GM19351 (cell line): ENCODE measurements at regions not wholly inside any gene's neighbourhood (a gene's known extent, or its start where the extent isn't known, plus 50 kb on each side); places are given as distances from the start of the nearest gene placed in this dataset.
"Not testable (repeated sequence)": the region's sequence is repeated elsewhere in the genome, so short reads cannot be mapped to it uniquely, and the experiment has no call there.

Experiments
- ATAC-seq: cut with Tn5 transposase; IDR thresholded peaks from one replicate; pipeline ENCODE4 v1.9.1; 2021; ENCODE audit warnings: mild to moderate bottlenecking, moderate library complexity; ENCODE audit not compliant: unreplicated experiment

DNA sequence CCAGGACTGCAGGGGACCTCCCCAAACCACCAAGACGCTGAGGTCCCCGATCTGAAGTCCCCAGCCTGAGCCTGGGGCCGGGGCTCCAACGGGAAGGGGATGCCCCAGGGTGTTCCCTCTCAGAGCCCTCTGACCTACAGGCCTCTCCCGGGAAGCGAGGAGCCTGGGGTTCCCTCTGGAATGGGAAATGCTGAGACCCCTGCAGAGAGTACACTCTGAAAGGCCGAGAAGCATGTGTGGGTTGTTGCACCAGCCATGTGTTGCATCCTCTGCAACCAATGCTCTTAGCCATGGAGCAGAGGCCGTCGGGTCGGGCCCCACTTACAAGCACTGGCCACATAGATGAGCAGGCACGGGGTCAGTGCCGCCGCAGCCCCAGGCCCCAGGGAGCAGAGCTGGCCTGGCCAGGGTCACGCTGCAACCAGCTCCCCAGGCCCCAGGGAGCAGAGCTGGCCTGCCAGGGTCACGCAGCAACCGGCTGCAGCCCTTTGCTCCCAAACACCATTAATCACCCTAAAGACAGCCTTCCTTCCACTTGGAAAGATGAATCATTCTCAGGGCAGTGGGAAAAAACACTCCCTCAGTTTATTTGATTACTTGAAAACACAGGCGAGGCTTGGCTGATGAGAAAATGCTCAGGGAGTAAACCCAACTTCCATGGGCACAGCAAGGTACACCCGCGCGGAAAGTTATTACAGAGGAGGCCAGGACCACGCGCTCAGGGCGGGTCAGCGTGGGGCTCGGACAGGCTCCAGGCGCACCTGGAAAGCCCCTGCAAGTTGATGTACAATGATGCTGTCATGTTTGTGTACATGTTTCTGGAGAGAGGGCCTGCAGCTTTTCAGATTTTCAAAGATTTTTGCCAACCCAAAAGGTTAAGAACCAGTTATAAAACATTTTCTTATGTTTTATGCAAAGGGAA lies 78.0 kb upstream of the AFDN start:
- ATAC-seq: no peak

DNA sequence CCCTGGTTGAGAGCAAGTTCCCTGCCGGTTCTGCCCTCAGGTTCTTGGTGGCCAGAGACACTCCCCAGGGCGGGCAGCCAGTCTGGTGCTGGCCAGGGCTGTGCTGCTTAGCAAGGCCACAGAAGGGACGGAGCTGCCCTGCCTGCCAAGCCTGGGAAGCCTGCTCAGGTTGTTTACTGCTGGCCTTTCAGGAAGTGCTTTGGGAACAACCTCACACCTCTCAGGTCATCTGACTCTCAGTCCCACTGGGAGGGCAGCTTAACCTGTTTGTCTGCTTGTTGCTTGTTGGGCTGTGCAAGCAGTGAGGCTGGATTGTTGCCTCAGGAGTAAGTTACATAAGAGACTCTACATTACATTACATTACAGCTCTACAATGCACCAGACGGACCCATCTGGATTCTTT lies 75.8 kb upstream of the AFDN start:
- ATAC-seq: no peak

DNA sequence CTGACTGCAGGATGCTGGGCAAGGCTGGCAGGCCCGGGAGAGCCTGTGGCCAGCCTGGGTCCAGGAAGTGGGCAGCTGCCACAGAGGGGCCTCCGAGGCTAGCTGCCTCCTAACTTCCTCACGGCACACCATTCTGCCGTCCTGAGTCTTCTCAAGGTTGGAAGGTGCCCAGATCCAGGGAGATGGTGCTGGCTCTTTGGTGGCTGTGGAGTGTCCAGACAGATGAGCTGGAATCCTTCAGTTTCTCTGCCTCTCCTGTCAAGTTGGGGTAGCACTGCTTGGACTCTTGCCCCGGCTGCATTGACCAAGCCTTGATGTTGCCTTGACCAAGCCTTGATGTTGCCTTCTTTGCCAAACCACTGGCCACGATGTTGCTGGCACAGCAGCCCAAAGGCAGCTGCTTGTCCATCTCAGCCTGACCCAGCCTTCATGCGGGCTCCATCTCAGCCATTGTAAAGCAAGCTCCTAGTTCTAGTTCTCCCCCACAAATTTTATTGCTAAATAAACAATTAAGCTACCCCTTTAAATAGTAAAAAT lies 75.1 kb upstream of the AFDN start:
- ATAC-seq: no peak

DNA sequence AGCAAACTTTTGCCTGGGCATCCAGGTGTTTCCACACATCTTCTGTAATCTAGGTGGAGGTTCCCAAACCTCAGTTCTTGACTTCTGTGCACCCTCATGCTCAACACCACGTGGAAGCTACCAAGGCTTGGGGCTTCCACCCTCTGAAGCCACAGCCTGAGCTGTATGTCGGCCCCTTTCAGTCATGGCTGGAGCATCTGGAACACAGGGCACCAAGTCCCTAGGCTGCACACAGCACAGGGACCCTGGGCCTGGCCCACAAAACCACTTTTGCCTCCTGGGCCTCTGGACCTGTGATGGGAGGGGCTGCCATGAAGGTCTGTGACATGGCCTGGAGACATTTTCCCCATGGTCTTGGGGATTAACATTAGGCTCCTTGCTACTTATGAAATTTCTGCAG lies 73.4 kb upstream of the AFDN start:
- ATAC-seq: not testable (repeated sequence)

GRCh38 chr6:167754691-167755090 lies 72.0 kb upstream of the AFDN start:
- ATAC-seq: no peak

- no peak for ATAC-seq
These were observed 71.2 kb upstream of the AFDN start for GRCh38 chr6:167755461-167755860.

GRCh38 chr6:167756597-167756996 lies 70.1 kb upstream of the AFDN start:
- no peak for ATAC-seq

DNA sequence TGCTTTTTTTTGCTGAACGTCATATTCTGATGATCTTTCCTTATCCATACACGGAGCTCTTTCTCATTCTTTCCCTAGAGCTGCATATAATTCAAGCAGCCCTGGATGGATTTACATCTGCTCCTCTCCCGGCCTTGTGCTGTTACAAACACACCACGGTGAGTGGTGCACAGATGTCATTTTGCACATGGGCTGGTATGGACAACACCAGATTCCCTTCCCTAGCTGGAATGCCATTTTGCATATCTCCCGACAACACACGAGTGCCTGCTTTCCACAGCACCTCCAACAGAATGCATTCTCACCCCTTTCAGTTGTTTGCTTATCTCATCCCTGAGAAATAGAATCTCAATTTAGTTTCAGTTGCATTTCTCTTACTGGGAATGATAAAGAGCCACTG lies 69.5 kb upstream of the AFDN start:
- no peak for ATAC-seq

DNA sequence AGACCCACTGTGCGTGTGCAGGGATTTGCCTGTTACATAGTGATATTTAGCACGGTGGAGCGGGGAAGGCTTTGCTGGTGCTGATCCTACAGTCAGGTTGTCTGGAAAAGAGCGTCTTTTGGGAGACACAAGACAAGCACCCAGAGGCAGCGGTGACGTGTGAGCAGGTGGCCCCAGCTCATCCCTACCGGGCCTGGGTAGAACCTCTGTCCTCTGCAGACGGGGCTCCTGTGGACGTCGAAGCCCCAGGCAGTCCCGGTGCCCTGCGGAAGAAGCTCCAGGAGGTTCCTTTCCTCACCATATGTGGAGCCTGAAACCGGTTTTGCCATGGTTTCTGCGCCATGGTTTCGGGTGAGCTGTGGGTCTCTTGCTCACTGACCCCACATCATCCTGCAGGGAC lies 68.9 kb upstream of the AFDN start:
- ATAC-seq: no peak

DNA sequence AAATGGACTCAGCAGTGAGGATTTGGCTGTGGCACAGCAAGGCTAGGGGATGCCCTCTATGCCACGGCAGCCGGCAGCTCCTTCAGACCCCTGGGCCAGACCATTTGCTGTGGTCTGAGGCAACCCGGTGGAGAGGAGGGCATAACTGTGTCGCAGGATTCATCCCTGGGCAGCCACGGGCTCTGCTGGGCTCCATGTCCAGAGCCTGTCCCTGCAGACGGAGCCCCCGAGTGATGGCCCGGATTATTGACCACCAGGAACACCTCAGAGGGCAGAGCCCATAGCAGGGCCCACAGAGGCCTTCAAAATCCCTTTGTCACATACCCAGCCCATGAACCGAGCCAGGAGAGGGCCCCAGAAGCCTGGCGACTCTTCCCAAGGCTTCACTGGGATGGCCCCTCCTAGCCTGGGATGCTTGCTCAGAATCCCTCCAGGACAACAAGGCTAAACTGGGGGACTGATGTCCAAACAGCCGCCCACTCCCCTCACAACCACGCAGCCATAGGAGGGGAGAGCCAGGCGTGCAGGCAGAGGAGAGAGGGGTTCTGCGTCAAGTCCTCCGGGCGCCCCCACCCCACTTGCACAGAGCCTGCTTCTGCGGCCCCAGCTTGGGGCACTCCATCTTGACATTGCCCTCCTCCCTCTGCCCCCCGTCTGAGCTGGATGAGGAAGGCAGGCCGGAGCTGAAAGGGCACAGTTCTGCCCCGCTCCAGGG lies 68.2 kb upstream of the AFDN start:
- ATAC-seq: no peak

GRCh38 chr6:167759206-167759605 lies 67.5 kb upstream of the AFDN start:
- ATAC-seq: no peak

DNA sequence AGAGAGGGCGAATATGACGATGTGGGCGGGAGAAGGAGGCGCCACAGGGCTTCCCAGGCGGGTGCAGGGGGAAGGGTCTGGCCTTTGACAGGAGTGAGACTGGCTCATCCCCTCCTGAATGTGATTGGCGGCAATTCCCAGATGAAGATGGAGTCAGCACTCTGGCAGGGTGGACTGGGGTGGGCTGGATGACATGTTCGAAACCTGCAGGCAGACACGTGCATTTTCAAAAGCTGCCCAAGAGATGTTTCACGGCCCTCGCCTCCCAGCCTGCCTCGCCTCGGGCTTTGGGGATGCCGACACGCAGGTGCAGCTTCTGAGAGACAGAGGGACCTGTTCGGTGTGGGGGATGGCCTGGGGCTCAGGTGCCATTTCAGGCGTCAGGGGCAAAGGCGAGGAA lies 66.8 kb upstream of the AFDN start:
- ATAC-seq: no peak

DNA sequence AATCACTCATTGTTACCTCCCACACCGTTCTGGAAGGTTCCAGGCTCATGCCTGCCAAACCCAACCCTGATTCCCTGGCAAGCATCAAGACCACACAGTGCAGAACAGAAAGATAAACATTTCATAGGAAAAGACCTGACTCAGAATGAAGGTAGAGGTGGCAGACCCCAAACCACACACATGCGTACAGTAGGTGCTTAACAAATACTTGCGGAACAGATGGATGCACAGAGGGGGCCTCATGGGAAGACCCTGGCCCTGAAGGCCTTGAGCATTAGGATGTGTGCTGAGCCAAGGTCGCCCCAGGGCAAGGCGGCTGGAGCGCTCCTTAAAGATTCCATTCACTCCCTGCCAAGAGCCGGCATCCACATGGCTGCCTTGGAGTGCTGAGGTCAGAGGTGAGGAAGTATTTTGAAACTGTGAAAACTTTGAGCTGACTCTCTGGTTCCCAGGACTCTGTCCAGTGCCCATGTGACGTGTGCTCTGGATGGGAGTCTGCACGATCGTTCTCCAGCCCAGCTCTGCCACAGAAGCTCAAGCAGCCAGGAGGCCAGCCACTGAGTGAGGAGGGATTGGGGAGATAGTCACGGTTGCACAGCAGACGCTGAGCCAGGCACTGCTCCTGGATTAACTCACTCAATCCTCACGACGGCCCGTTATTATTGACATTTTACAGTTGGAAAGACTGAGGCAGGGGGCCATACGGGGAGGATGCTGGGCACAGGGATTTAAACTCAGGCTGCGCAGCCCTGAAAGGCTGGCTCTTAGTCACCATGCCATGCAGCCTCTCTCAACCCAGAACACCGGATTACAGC lies 65.5 kb upstream of the AFDN start:
- ATAC-seq: no peak

DNA sequence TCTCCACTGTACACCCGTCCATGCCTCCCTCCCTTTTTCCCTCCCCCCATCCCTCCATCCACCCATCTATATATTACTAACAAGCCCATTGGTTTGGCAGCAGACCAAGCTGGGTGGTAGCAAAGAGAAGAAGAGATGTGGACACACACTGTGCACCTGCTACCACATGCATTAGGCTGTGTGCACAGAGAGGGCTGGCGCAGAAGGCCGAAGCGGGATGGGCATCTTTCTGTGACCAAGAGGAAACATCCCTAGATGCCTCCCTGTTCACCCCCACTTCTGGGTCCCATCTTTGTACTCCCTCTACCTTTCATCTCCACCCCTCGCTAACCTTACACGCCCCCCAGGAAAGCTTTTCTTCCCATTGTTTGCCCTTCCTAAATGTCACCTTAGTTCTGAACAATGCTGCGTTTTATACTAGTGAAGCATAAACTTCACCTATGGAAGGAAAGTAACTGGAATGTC lies 64.9 kb upstream of the AFDN start:
- ATAC-seq: no peak

- no peak for ATAC-seq
These were observed 64.3 kb upstream of the AFDN start for GRCh38 chr6:167762259-167762962.

DNA sequence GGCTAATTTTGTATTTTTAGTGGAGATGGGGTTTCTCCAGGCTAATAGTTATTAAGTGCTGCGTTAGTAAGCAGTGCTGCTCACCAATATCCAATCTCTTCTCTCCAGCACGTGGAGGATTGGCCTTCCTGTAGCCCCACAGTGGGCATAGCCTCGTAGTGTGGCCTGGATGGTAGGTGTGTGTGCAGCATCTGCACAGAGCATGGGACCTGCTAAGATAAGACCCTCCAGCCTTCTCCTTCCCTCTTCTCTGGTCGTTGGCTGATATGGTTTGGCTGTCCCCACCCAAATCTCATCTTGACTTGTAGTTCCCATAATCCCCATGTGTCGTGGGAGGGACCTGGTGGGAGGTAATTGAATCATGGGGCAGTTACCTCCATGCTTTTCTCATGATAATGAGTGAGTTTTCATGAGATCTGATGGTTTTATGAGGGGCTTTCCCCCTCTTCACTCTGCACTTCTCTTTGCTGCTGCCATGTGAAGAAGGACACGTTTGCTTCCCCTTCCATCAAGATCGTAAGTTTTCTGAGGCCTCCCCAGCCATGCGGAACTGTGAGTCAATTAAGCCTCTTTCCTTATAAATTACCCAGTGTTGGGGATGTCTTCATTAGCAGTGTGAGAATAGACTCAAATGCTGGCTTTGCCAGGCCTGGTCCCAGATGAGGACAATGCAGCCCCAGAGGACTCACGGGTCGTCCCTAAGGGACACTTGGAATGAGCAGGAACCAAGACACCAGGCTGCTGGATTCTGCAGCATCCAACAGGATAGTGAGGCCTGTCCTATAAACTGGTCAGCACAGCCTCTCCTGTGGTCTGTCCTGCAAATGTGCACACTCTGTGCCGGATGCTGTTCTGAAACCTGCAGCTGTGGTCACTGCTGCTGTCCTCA lies 63.4 kb upstream of the AFDN start:
- ATAC-seq: no peak

GRCh38 chr6:167764215-167764614 lies 62.5 kb upstream of the AFDN start:
- no peak for ATAC-seq

- ATAC-seq: no peak
These were observed 61.8 kb upstream of the AFDN start for GRCh38 chr6:167764713-167765479.
